ENCODE measurements at regions not wholly inside any gene's neighbourhood (a gene's known extent, or its start where the extent isn't known, plus 50 kb on each side); places are given as distances from the start of the nearest gene placed in this dataset.

DNA sequence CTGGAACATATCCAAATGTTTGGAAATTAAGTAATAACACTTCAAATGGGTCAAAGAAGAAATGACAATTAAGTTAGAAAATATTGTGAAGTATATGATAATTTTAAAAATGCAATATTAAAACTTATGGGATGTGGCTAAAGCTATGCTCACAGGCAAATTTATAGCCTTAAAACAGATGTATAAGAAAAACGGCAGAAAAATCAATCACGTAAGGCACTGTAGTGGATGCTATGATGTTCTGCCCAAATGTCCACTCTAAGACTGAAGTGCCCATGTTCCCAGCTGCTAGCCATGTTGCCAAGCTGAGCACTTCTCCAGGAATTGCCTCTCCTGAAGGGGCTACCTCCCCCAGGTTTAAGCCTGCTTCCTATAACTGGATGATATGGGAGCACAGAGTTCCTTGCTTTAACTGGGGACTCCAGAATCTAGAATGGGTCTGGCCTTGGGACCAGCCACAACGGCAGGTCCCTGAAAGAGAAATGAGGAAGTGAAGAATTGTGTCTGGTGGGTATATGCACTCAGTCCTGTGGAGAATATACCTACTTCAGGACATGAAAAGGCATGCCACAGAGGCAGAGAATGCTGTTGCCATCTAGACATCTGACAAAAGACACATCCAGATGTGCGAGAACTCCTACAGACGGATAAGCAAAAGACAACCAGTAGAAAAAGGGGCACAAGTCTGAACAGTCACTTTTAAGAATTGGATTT, 78.2 kb upstream of the RXRA start:
- ATAC-seq (no peak), DNase-seq (no peak)
- peaks cover 9% of the 10 kb centered on the region for H3K27me3 Mint-ChIP-seq
- peaks cover 6% of the 10 kb centered on the region for H3K4me1 Mint-ChIP-seq
- H3K4me3 Mint-ChIP-seq, result no peak overlapping the region
- no peaks in the 10 kb centered on the region for H3K36me3 Mint-ChIP-seq
- H3K27ac Mint-ChIP-seq, result no peak overlapping the region
- H3K9me3 Mint-ChIP-seq (ENCODE audit: low read depth), result peaks cover 6% of the 10 kb centered on the region
- CTCF ChIA-PET, result no interaction called here

DNA sequence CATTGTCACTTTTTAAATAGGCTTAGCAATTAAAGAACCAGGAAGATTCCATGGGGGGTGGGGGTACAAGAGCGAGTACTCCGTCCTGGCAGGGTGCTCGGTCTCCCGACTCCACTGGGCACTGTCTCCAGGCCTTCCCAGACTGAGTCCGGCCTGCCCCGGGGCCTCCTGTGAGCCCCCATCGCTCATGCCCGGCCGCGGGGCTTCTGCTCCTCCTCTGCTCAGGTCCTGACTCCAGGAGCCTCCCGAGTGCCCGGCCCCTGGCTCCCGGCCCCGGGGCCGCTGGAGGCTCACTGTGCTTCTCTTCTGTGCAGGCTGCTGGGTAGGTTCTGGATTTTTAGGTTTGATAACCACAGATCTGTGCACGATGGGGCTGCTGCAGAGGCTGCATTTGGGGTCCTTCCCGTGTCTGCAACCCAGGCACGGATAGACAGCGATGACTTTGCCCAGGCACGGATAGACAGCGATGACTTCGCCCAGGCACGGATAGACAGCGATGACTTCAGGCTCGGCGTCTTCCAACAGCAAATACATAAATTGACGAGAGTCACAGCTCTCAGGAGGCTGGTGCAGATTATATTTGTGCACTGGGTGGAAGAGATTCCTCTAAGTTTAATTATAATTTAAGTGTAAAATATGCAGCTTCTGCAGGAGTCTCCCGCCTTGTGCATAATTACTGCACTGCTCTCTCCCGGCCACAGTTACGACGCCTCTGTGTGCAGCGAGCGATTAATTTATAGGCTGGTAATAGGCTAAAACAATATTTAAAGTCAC, 74.8 kb upstream of the RXRA start:
- Mint-ChIP-seq H3K4me1 (no peaks in the 10 kb centered on the region), H3K27ac (no peak overlapping the region), H3K4me3 (no peak overlapping the region), H3K36me3 (no peaks in the 10 kb centered on the region), H3K27me3 (no peaks in the 10 kb centered on the region), H3K9me3 (ENCODE audit: low read depth) (peaks cover 4% of the 10 kb centered on the region)
- CTCF ChIA-PET, result no interaction called here
- DNase-seq (no peak), ATAC-seq (no peak)

DNA sequence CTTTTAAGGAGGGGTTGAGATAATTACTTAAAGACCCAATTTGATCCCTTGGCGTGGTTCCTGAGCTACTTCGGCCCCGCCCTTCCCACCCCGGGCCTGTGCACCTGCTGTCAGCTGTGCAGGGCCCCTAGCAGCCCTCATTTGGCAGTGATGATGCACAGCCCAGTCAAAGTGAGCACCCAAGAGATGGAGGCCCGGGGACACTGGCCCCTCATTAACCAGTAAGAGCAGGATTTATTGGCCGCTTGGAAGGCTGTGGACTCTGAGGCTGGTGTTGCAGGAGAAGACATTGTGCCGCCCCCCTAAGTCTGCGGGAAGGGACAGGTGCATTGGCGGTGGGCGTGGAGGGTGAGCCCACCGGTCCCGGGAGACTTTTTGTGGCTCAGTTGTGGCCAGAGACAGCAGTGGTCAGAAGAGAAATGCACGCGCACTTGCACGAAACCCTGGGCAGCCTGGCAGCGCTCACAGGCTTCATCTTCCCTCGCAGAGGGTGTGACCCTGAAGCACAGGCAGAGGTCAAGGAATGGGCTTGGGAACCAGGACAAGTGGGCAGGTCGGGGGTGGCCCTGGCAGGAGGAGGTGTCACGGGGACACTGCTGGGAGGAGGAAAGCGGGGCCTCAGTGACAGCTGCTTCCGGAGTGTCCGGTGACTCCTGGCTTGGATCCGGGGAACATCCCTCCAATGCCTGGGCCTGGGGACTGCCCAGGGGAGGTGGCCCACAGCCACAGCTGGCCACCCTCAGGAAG, 74.0 kb upstream of the RXRA start:
- no peaks in the 10 kb centered on the region for H3K27me3 Mint-ChIP-seq
- no peak overlapping the region for H3K27ac Mint-ChIP-seq
- H3K9me3 Mint-ChIP-seq (ENCODE audit: low read depth), result peaks cover 4% of the 10 kb centered on the region
- DNase-seq, result no peak
- no peaks in the 10 kb centered on the region for H3K4me1 Mint-ChIP-seq
- ATAC-seq, result no peak
- no peak overlapping the region for H3K4me3 Mint-ChIP-seq
- CTCF ChIA-PET, result no interaction called here
- no peaks in the 10 kb centered on the region for H3K36me3 Mint-ChIP-seq

DNA sequence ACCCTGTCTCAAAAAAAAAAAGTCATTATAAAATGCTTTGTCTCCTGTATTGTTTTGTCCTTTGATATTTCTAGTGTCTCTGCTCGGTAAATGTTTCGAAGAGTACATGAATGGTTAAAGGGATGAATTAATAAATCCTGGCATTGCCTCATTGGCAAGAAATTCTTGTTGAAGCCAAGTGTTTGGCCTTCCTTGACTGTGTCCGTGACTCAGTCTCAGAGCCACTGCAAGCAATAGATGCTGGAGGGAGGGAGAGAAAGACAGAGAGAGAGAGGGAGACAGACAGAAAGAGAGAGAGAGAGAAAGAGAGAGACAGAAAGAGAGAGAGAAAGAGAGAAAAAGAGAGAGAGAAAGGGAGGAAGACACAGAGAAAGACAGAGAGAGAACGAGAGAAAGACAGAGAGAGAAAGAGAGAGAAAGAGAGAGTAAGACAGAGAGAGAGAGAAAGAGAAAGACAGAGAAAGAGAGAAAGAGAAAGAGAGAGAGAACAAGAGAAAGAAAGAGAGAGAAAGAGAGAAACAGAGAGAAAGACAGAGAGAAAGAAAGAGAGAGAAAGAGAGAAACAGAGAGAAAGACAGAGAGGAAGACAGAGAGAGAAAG, 72.5 kb upstream of the RXRA start:
- Mint-ChIP-seq H3K27ac (no peak overlapping the region), H3K4me1 (no peaks in the 10 kb centered on the region), H3K4me3 (no peak overlapping the region), H3K9me3 (ENCODE audit: low read depth) (no peaks in the 10 kb centered on the region), H3K36me3 (no peaks in the 10 kb centered on the region), H3K27me3 (no peaks in the 10 kb centered on the region)
- ATAC-seq (no peak), DNase-seq (no peak)
- CTCF ChIA-PET, result no interaction called here

DNA sequence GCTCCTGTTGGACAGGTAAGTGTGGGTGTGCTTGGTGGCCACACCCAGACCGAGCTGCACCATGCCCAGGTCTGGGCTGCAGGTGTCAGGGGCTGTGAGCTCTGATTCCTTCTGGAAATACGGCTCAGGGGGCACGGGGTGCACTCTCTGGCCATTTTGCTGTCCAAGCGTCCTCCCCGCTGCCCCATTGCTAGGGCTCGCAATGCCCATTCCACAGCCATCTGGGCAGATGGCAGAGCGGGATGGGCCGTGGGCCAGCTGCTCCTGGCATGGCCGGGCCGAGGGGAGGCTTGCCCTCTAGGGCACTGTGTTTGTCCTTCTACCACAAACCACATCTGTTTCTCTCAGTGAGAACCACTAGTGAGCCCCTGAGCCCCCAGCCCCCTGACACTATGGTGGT, 67.9 kb upstream of the RXRA start:
- Mint-ChIP-seq H3K27ac (no peak overlapping the region), H3K4me3 (no peak overlapping the region), H3K36me3 (no peaks in the 10 kb centered on the region), H3K27me3 (no peaks in the 10 kb centered on the region), H3K9me3 (ENCODE audit: low read depth) (no peaks in the 10 kb centered on the region), H3K4me1 (no peaks in the 10 kb centered on the region)
- CTCF ChIA-PET, result no interaction called here
- DNase-seq, result no peak
- ATAC-seq, result no peak

DNA sequence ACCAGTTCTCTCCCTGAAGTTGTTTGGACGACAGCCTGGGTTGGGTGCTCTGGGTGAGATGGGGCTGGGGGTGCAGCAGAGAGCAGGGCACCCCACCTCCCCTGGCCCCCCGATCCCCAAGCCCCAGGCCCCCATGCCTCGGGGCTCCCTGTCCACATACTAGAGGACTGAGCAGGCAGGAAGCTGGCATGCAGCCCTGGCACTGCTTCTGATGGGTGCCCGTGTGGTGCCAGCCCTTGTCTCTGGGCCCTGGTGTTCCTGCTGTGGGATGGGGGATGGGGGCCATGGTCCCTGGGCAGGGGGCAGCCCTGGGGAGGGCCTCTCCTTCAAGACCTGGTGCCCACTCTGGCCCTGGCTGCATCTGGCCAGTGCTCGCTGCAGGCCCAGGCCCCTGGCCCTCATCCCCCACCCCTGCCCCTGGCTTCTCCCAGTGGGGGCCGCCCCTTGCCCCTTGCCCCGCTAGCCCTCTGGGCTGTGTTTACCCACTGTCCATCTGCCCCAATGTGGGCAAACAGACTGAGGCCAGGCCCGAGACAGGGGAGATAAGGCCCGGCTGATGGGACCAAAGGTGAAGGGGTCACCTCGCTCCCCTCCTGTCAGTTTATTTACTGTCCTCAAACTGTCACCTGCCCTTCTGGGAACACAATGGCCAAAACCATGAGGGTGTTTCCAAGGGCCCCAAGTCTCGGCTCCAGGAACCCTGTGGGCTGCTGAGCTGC, 67.3 kb upstream of the RXRA start:
- H3K9me3 Mint-ChIP-seq (ENCODE audit: low read depth), result no peaks in the 10 kb centered on the region
- no peaks in the 10 kb centered on the region for H3K4me1 Mint-ChIP-seq
- H3K27me3 Mint-ChIP-seq, result peaks cover 4% of the 10 kb centered on the region
- no peak overlapping the region for H3K4me3 Mint-ChIP-seq
- H3K36me3 Mint-ChIP-seq, result no peaks in the 10 kb centered on the region
- no peak overlapping the region for H3K27ac Mint-ChIP-seq
- CTCF ChIA-PET, result no interaction called here
- ATAC-seq (no peak), DNase-seq (no peak)

DNA sequence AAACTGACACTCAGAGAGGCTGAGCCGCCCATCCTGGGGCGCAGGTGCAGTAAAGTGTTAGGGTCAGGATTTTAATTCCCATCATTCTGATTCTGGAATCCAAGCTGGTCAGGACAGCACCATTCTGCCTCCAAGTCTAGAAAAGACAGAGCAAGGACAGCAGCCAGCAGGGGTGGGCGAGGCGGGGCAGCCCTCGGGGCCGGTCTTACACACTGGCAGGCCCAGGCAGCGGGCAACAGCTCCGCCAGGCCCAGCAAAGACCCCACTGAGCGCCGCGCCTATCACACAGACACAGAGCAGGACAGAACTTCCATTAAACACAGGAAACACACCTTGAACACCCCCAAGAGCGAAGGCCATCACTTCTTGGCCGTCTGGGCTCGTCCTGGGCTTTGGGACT, 66.5 kb upstream of the RXRA start:
- DNase-seq, result no peak
- Mint-ChIP-seq H3K9me3 (ENCODE audit: low read depth) (no peaks in the 10 kb centered on the region), H3K4me1 (no peaks in the 10 kb centered on the region), H3K27me3 (peaks cover 4% of the 10 kb centered on the region), H3K36me3 (no peaks in the 10 kb centered on the region), H3K4me3 (no peak overlapping the region), H3K27ac (no peak overlapping the region)
- no peak for ATAC-seq
- CTCF ChIA-PET, result no interaction called here

DNA sequence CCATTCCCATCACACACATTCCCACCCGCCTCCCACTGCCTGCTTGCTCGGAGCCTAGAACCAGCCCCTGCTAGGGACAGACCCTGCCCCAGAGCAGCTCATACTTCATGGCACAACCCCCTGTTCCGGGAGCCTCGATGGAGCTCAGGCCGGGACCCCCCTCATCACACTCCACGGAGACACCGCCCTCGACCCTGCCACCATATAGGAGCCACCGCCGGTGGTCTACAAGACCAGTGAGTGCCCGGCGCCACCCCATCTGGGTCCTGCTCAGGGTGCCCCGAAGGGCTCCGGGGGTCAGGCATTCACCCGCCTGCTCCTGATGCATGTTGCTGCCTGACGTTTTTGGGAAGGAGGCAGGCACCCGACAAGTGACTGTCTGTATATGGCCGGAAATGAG, 65.5 kb upstream of the RXRA start:
- H3K27me3 Mint-ChIP-seq, result peaks cover 7% of the 10 kb centered on the region
- no peaks in the 10 kb centered on the region for H3K4me1 Mint-ChIP-seq
- CTCF ChIA-PET, result no interaction called here

DNA sequence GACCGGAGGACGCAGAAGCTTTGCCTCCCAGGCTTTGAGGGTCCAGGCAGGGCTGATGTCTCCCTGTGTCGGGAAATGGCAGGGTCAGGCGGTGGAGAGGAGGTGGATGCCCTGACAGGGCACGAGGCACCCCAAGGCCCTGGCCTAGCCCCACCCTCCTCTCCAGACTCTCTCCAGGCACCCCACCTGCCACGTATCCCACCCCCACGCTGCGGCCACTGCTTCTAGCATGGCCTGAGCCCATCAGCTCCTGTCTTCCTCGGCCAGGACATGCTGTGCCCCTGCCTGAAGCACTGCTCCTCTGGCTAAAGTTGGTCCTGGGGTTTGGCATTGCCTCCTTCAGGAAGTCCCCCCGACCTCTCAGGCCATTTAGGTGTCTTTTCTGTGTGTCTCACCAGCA, 64.2 kb upstream of the RXRA start:
- no peak overlapping the region for H3K4me3 Mint-ChIP-seq
- H3K36me3 Mint-ChIP-seq, result no peaks in the 10 kb centered on the region
- H3K27me3 Mint-ChIP-seq, result peaks cover 16% of the 10 kb centered on the region
- ATAC-seq, result no peak
- H3K9me3 Mint-ChIP-seq (ENCODE audit: low read depth), result no peaks in the 10 kb centered on the region
- DNase-seq, result no peak
- CTCF ChIA-PET, result no interaction called here
- H3K27ac Mint-ChIP-seq, result no peak overlapping the region
- no peaks in the 10 kb centered on the region for H3K4me1 Mint-ChIP-seq

More for the DNA sequence above, 65.5 kb upstream of the RXRA start:
- Mint-ChIP-seq H3K27ac (no peak overlapping the region), H3K4me3 (no peak overlapping the region), H3K36me3 (no peaks in the 10 kb centered on the region), H3K9me3 (ENCODE audit: low read depth) (no peaks in the 10 kb centered on the region)
- DNase-seq, result no peak
- no peak for ATAC-seq

DNA sequence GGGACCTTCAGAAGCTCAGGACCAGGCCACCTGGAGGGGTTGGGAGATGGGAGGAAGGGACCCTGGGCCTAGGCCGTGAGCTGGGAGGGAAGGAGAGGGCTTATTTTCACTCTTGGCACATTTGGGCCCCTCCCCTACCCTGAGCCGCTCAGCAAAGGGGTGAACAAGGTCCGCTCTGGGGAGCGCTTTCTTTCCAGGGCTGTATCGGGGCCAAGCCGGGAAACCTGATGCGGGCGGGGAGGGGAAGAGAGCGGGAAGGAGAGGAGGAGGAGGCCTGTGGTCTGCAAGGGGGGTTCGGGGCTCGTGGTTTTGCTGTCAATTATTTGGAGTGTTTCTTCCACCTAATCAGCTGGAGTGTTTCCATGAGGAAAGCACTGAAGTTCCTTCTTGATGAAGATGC, 62.7 kb upstream of the RXRA start:
- Mint-ChIP-seq H3K9me3 (ENCODE audit: low read depth) (no peaks in the 10 kb centered on the region), H3K36me3 (no peaks in the 10 kb centered on the region), H3K27ac (no peak overlapping the region), H3K27me3 (peaks cover 26% of the 10 kb centered on the region), H3K4me3 (no peak overlapping the region), H3K4me1 (peaks cover 4% of the 10 kb centered on the region)
- ATAC-seq (no peak), DNase-seq (no peak)
- CTCF ChIA-PET, result no interaction called here

DNA sequence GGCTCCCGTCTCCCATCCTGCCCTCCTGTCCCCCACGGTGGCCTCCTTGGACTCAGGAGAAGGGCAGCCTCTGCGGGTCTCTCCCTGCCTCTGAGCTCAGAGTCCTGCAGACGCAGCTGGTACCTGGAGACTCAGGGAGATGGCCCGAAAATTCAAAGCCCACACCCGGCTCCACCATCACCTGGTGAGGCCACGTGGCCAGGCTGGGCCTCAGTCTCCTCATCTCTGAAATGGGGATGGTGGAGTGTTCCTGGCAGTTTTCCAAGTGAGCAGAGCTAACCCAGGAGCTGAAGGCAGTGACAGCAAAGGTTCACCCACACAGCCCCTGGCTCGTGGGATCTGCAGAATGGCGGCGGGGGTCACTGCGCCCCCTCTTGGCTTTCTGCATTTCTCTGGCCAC, 62.1 kb upstream of the RXRA start:
- peaks cover 31% of the 10 kb centered on the region for H3K27me3 Mint-ChIP-seq
- no peaks in the 10 kb centered on the region for H3K9me3 Mint-ChIP-seq (ENCODE audit: low read depth)
- CTCF ChIA-PET, result no interaction called here
- ATAC-seq, result no peak
- DNase-seq, result no peak
- H3K27ac Mint-ChIP-seq, result no peak overlapping the region
- H3K36me3 Mint-ChIP-seq, result no peaks in the 10 kb centered on the region
- H3K4me3 Mint-ChIP-seq, result no peak overlapping the region
- peaks cover 4% of the 10 kb centered on the region for H3K4me1 Mint-ChIP-seq

DNA sequence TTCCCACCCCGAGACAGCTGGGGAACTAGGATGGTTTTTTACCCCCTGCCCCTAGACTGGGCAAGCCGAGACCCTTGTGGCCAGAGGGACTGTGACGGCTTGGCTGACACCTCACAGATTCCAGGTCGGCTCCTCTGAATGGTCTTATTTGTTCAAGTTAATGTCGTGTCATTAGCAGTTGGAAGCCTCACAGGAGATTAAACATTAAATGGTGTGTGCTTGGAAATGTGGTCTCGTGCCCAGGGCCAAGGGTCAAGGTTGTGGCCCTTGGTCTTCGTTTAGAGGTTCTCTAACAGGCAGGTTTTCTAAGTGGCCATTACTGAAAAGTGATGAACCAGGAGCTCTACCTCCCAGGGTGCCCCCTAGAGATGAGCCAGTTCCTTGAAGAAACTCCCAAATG, 61.2 kb upstream of the RXRA start:
- no peak overlapping the region for H3K27ac Mint-ChIP-seq
- ATAC-seq (no peak), DNase-seq (no peak)
- no peaks in the 10 kb centered on the region for H3K9me3 Mint-ChIP-seq (ENCODE audit: low read depth)
- no peak overlapping the region for H3K4me3 Mint-ChIP-seq
- peaks cover 33% of the 10 kb centered on the region for H3K27me3 Mint-ChIP-seq
- no peaks in the 10 kb centered on the region for H3K36me3 Mint-ChIP-seq
- CTCF ChIA-PET, result no interaction called here
- peaks cover 4% of the 10 kb centered on the region for H3K4me1 Mint-ChIP-seq

DNA sequence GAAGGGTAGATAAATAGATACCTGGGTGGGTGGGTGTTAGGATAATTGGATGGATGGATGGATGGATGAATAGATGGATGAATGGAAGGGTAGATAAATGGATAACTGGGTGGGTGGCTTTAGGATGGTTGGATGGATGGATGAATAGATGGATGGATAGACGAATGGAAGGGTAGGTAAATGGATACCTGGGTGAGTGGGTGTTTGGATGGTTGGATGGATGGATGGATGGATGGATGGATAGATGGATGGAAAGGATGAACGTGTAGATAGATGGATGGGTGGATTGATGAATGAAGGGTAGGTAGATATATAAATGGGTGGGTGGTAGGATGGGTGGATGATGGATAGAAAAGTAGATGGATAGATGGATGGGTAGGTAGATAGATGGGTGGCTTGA, 59.8 kb upstream of the RXRA start:
- Mint-ChIP-seq H3K9me3 (ENCODE audit: low read depth) (no peaks in the 10 kb centered on the region), H3K27ac (no peak overlapping the region), H3K4me1 (peaks cover 4% of the 10 kb centered on the region), H3K36me3 (no peaks in the 10 kb centered on the region), H3K4me3 (no peak overlapping the region), H3K27me3 (peaks cover 33% of the 10 kb centered on the region)
- CTCF ChIA-PET, result no interaction called here
- no peak for ATAC-seq
- no peak for DNase-seq

Data from activated CD8-positive, alpha-beta memory T cell treated with anti-CD3 and anti-CD28 coated beads, Interleukin-2, amount 10 ng/mL, durations not matched to agents 7 days and 5 days (primary cell).